GM23338 (cell line): ENCODE measurements at regions not wholly inside any gene's neighbourhood (a gene's known extent, or its start where the extent isn't known, plus 50 kb on each side); places are given as distances from the start of the nearest gene placed in this dataset.

Experiments used
- ATAC-seq: fragments of 200-7000 bp; cut with Tn5 transposase; 3 replicates; pipeline ENCODE4 v1.9.1; 2020
- DNase-seq: peaks from one replicate; pipeline ENCODE4 v3.0.0-alpha.2; 2015; ENCODE audit warnings: low spot score
- H2AFZ ChIP-seq: fragments of 200-600 bp; sonication (generic); 2 replicates; pipeline ENCODE4 v1.8.0; 2016; ENCODE audit warnings: antibody characterized with exemption, mild to moderate bottlenecking, moderate library complexity
- H3F3A ChIP-seq: fragments of 200-600 bp; sonication (generic); replicated peaks from 2 replicates; pipeline ENCODE4 v1.8.0; 2017; ENCODE audit warnings: antibody characterized with exemption, mixed run types, low read depth
- H3K27ac ChIP-seq: fragments of 200-600 bp; sonication (generic); 2 replicates; pipeline ENCODE4 v1.6.1; 2016; ENCODE audit warnings: low read depth
- H3K27me3 ChIP-seq: fragments of 200-600 bp; sonication (generic); 2 replicates; pipeline ENCODE4 v1.8.0; 2016; ENCODE audit warnings: mild to moderate bottlenecking, mixed run types, moderate library complexity; ENCODE audit not compliant: insufficient read depth
- H3K36me3 ChIP-seq: fragments of 200-600 bp; sonication (generic); 2 replicates; pipeline ENCODE4 v1.8.0; 2016; ENCODE audit warnings: mild to moderate bottlenecking; ENCODE audit not compliant: insufficient read depth
- H3K4me1 ChIP-seq: fragments of 200-600 bp; sonication (generic); 2 replicates; pipeline ENCODE4 v1.8.0; 2016; ENCODE audit warnings: mild to moderate bottlenecking, moderate library complexity; ENCODE audit not compliant: insufficient read depth
- H3K4me2 ChIP-seq: fragments of 200-600 bp; sonication (generic); 2 replicates; pipeline ENCODE4 v1.7.1; 2017; ENCODE audit warnings: mixed run types
- H3K4me3 ChIP-seq: fragments of 200-600 bp; sonication (generic); 2 replicates; pipeline ENCODE4 v1.6.1; 2016; ENCODE audit warnings: mixed run types
- H3K79me2 ChIP-seq: fragments of 200-600 bp; sonication (generic); replicated peaks from 2 replicates; pipeline ENCODE4 v1.8.0; 2017; ENCODE audit warnings: mild to moderate bottlenecking; ENCODE audit not compliant: insufficient read depth
- H3K9me2 ChIP-seq: fragments of 200-600 bp; sonication (generic); 2 replicates; pipeline ENCODE4 v1.8.0; 2017; ENCODE audit not compliant: insufficient read depth
- H4K20me1 ChIP-seq: fragments of 200-600 bp; sonication (generic); replicated peaks from 2 replicates; pipeline ENCODE4 v1.8.0; 2017; ENCODE audit warnings: mild to moderate bottlenecking; ENCODE audit not compliant: insufficient read depth
- H3K27ac Mint-ChIP-seq: 2 replicates; pipeline ENCODE4 v1.8.0; 2020; ENCODE audit warnings: inconsistent platforms, mild to moderate bottlenecking, moderate library complexity, mixed read lengths
- H3K27me3 Mint-ChIP-seq: 3 replicates; pipeline ENCODE4 v1.8.0; 2022; ENCODE audit warnings: low read depth, mild to moderate bottlenecking, moderate library complexity, mixed read lengths, inconsistent platforms; ENCODE audit not compliant: insufficient read depth, poor library complexity
- H3K36me3 Mint-ChIP-seq: 3 replicates; pipeline ENCODE4 v1.8.0; 2021; ENCODE audit warnings: low read depth, mild to moderate bottlenecking, inconsistent platforms, moderate library complexity, mixed read lengths
- H3K4me1 Mint-ChIP-seq: 3 replicates; pipeline ENCODE4 v1.8.0; 2020; ENCODE audit warnings: mild to moderate bottlenecking, inconsistent platforms, mixed read lengths
- H3K4me3 Mint-ChIP-seq: 3 replicates; pipeline ENCODE4 v1.8.0; 2021; ENCODE audit warnings: moderate library complexity, mild to moderate bottlenecking, inconsistent platforms, mixed read lengths
- H3K9me3 Mint-ChIP-seq: 3 replicates; pipeline ENCODE4 v1.8.0; 2020; ENCODE audit warnings: moderate library complexity, mild to moderate bottlenecking, inconsistent platforms, mixed read lengths
- EZH2 ChIP-seq: fragments of 200-600 bp; sonication (generic); IDR thresholded peaks from one replicate; pipeline ENCODE4 v1.8.0; 2017; ENCODE audit warnings: antibody characterized with exemption, mild to moderate bottlenecking, low read depth; ENCODE audit not compliant: unreplicated experiment
- EZH2phosphoT487 ChIP-seq: fragments of 200-600 bp; sonication (generic); IDR thresholded peaks from one replicate; pipeline ENCODE4 v1.8.1; 2018; ENCODE audit warnings: antibody characterized with exemption; ENCODE audit not compliant: unreplicated experiment
- ZNF331 ChIP-seq: fragments of 250-450 bp; sonication (Bioruptor Pico); IDR thresholded peaks from 2 replicates; pipeline ENCODE4 v1.5.0; 2020; ENCODE audit warnings: low read depth, mild to moderate bottlenecking, moderate library complexity
- TF ChIP-seq, protein P1 (sequence below), 2 experiments: fragments of 200-600 bp in 1 of 2; sonication (generic) in 1 of 2; conservative IDR thresholded peaks; 2 replicates each; pipeline versions ENCODE4 v1.5.1 to v1.6.1; 2016 to 2017; ENCODE audit warnings: antibody characterized with exemption in 2 of 2, low read depth in 2 of 2, mild to moderate bottlenecking in 2 of 2, moderate library complexity in 1 of 2

- H3K9me2 ChIP-seq = no peaks in the 10 kb centered on the region
- H4K20me1 ChIP-seq = no peaks in the 10 kb centered on the region
- DNase-seq (peak; percentile 8), ATAC-seq (no peak)
- H3K79me2 ChIP-seq = no peaks in the 10 kb centered on the region
- Mint-ChIP-seq H3K4me1 (peaks cover 16% of the 10 kb centered on the region), H3K27ac (no peak overlapping the region), H3K27me3 (no peaks in the 10 kb centered on the region), H3K36me3 (peaks cover 12% of the 10 kb centered on the region; the same call in 2 of the 3 replicates), H3K9me3 (peaks cover 17% of the 10 kb centered on the region), H3K4me3 (no peak overlapping the region)
- H2AFZ ChIP-seq = no peak overlapping the region
- peaks cover 12% of the 10 kb centered on the region for H3K4me1 ChIP-seq
- H3K27me3 ChIP-seq = no peaks in the 10 kb centered on the region
- H3F3A ChIP-seq = no peaks in the 10 kb centered on the region
- TF ChIP-seq EZH2phosphoT487 = no peak
- TF ChIP-seq, protein P1, sequence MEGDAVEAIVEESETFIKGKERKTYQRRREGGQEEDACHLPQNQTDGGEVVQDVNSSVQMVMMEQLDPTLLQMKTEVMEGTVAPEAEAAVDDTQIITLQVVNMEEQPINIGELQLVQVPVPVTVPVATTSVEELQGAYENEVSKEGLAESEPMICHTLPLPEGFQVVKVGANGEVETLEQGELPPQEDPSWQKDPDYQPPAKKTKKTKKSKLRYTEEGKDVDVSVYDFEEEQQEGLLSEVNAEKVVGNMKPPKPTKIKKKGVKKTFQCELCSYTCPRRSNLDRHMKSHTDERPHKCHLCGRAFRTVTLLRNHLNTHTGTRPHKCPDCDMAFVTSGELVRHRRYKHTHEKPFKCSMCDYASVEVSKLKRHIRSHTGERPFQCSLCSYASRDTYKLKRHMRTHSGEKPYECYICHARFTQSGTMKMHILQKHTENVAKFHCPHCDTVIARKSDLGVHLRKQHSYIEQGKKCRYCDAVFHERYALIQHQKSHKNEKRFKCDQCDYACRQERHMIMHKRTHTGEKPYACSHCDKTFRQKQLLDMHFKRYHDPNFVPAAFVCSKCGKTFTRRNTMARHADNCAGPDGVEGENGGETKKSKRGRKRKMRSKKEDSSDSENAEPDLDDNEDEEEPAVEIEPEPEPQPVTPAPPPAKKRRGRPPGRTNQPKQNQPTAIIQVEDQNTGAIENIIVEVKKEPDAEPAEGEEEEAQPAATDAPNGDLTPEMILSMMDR (conservative IDR thresholded peaks at IDR 0.05; ENCODE audit: low read depth in 2 of 2) = 0 out of 4 replicates have a peak, but pooled peaks of 1 of the 2 experiments have one; percentile 16
- no peaks in the 10 kb centered on the region for H3K36me3 ChIP-seq
- no peak overlapping the region for H3K4me3 ChIP-seq
- H3K4me2 ChIP-seq = no peak overlapping the region
- H3K27ac ChIP-seq = no peak overlapping the region
These were observed 1164.5 kb upstream of the CITED2 start for GRCh38 chr6:140538926-140539325.

- peak; percentile 62 for DNase-seq
- no peak for TF ChIP-seq EZH2
- TF ChIP-seq EZH2phosphoT487 = no peak
- TF ChIP-seq ZNF331 (CRISPR knock-in tag) = no peak
- TF ChIP-seq, protein P1 (conservative IDR thresholded peaks at IDR 0.05; ENCODE audit: low read depth in 2 of 2) = no peak
- Histone ChIP-seq H3K4me2 (peak overlapping the region; percentile 8), H3K4me1 (peaks cover 12% of the 10 kb centered on the region), H4K20me1 (no peaks in the 10 kb centered on the region), H3K27me3 (no peaks in the 10 kb centered on the region), H3F3A (no peaks in the 10 kb centered on the region), H2AFZ (no peak overlapping the region), H3K27ac (peak overlapping the region; percentile 69), H3K4me3 (no peak overlapping the region), H3K9me2 (no peaks in the 10 kb centered on the region), H3K36me3 (no peaks in the 10 kb centered on the region), H3K79me2 (no peaks in the 10 kb centered on the region)
- Mint-ChIP-seq H3K4me3 (no peak overlapping the region), H3K4me1 (peaks cover 16% of the 10 kb centered on the region), H3K27me3 (no peaks in the 10 kb centered on the region), H3K27ac (peak overlapping the region; percentile 78), H3K36me3 (peaks cover 16% of the 10 kb centered on the region; the same call in 2 of the 3 replicates), H3K9me3 (peaks cover 24% of the 10 kb centered on the region)
- ATAC-seq = peak; percentile 88
These were observed 1163.6 kb upstream of the CITED2 start for GRCh38 chr6:140537834-140538705.
